PC-3 (cell line): ENCODE measurements at regions not wholly inside any gene's neighbourhood (a gene's known extent, or its start where the extent isn't known, plus 50 kb on each side); places are given as distances from the start of the nearest gene placed in this dataset.

Source experiments
- ATAC-seq: fragments of 200-7000 bp; cut with Tn5 transposase; 2 replicates; pipeline ENCODE4 v1.9.1; 2020; ENCODE audit warnings: mild to moderate bottlenecking, moderate library complexity
- BruUV-seq: library from RNA; stranded (reverse); fragments of 400-500 nt; replicated peaks from 2 replicates; lab custom pipeline; 2021; lab: Mats Ljungman, UMichigan
- CTCF ChIA-PET: fragments of 300-600 bp; sonication (Branson Sonifier 250); formaldehyde crosslinking; loops from one replicate; lab custom pipeline; 2022; ENCODE audit warnings: antibody characterized with exemption; lab: Charles Lee
- POLR2A ChIA-PET: fragments of 300-600 bp; sonication (Branson Sonifier 250); formaldehyde crosslinking; loops from one replicate; lab custom pipeline; 2022; ENCODE audit warnings: antibody characterized with exemption; ENCODE audit not compliant: unreplicated experiment; lab: Charles Lee
- DNase-seq: peaks from one replicate; pipeline ENCODE4 v3.0.0-alpha.2; 2015
- H2AFZ ChIP-seq: fragments of 300-600 bp; sonication (generic); 2 replicates; pipeline ENCODE4 v1.6.0; 2016; ENCODE audit warnings: antibody characterized with exemption, low read length
- H3F3A ChIP-seq: fragments of 300-600 bp; sonication (generic); one replicate; pipeline ENCODE4 v1.6.0; 2017; ENCODE audit warnings: antibody characterized with exemption, low read length, control low read depth, mild to moderate bottlenecking; ENCODE audit not compliant: unreplicated experiment
- H3K27ac ChIP-seq: fragments of 300-600 bp; sonication (generic); 2 replicates; pipeline ENCODE4 v1.5.1; 2016; ENCODE audit warnings: mild to moderate bottlenecking, low read length
- H3K27me3 ChIP-seq: fragments of 300-600 bp; sonication (generic); 2 replicates; pipeline ENCODE4 v1.6.1; 2016; ENCODE audit warnings: low read length, mixed read lengths
- H3K36me3 ChIP-seq: fragments of 300-600 bp; sonication (generic); 2 replicates; pipeline ENCODE4 v1.6.1; 2016; ENCODE audit warnings: low read depth, mixed run types, low read length, mixed read lengths
- H3K4me1 ChIP-seq: fragments of 300-600 bp; sonication (generic); 2 replicates; pipeline ENCODE4 v1.5.1; 2016; ENCODE audit warnings: low read length; ENCODE audit not compliant: insufficient read depth
- H3K4me2 ChIP-seq: fragments of 300-600 bp; sonication (generic); 2 replicates; pipeline ENCODE4 v1.6.0; 2016; ENCODE audit warnings: low read length
- H3K4me3 ChIP-seq: fragments of 300-600 bp; sonication (generic); 2 replicates; pipeline ENCODE4 v1.5.1; 2016; ENCODE audit warnings: mild to moderate bottlenecking, low read length, mixed read lengths
- H3K79me2 ChIP-seq: fragments of 300-600 bp; sonication (generic); 2 replicates; pipeline ENCODE4 v1.6.1; 2017; ENCODE audit warnings: low read length, mixed read lengths
- H3K9ac ChIP-seq: fragments of 300-600 bp; sonication (generic); 2 replicates; pipeline ENCODE4 v1.6.0; 2016; ENCODE audit warnings: mild to moderate bottlenecking, low read length
- H3K9me2 ChIP-seq: fragments of 300-600 bp; sonication (generic); replicated peaks from 2 replicates; pipeline ENCODE4 v1.6.1; 2016; ENCODE audit warnings: mixed run types, low read length, mixed read lengths
- H3K9me3 ChIP-seq: fragments of 300-600 bp; sonication (generic); 2 replicates; pipeline ENCODE4 v1.6.1; 2016; ENCODE audit warnings: low read length, mixed read lengths
- H4K20me1 ChIP-seq: fragments of 300-600 bp; sonication (generic); 2 replicates; pipeline ENCODE4 v1.6.1; 2016; ENCODE audit warnings: low read length, mixed read lengths
- EZH2 ChIP-seq: fragments of 300-600 bp; sonication (generic); IDR thresholded peaks from one replicate; pipeline ENCODE4 v1.6.1; 2017; ENCODE audit warnings: antibody characterized with exemption, mild to moderate bottlenecking, low read length; ENCODE audit not compliant: unreplicated experiment
- EZH2phosphoT487 ChIP-seq: fragments of 300-600 bp; sonication (generic); IDR thresholded peaks from 2 replicates; pipeline ENCODE4 v1.6.1; 2018; ENCODE audit warnings: mild to moderate bottlenecking, antibody characterized with exemption, low read length, borderline replicate concordance
- intact Hi-C: fragments of 100-400 bp; cut with micrococcal nuclease; formaldehyde crosslinking; loops from 2 replicates; pipeline ENCODE4 v1.9.0; 2023
- TF ChIP-seq, protein P1 (sequence below): fragments of 300-600 bp; sonication (generic); conservative IDR thresholded peaks from 2 replicates; pipeline ENCODE4 v1.5.1; 2017; ENCODE audit warnings: antibody characterized with exemption, low read depth, mild to moderate bottlenecking, low read length

DNA sequence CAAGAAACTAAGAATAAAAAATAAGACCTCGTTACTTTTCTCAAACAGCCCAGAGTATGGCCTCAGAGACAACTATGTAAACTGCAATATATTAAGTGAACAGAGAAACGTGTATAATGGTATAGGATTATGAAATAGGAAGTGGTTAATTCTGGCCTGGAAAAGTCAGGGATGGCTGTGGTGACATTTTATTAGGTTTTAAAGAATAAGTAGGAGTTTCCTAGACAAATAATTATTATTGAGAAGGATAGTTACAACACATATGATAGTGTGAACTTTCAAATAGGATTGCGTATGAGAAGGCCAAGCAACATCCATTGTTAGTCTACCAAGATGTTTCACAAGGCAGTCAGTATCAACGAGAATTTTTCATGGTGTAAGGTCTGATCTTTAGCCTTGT, 244.1 kb downstream of the LPIN1 start:
- ChIA-PET CTCF (no interaction called here), POLR2A (no interaction called here)
- intact Hi-C loops, result no loop called here
- H3K9ac ChIP-seq, result no peak overlapping the region
- no peak overlapping the region for H3K27ac ChIP-seq
- H3K4me2 ChIP-seq, result no peak overlapping the region
- H3K9me3 ChIP-seq, result no peaks in the 10 kb centered on the region
- DNase-seq (no peak), ATAC-seq (no peak)
- H3K79me2 ChIP-seq, result no peaks in the 10 kb centered on the region
- BruUV-seq, result no TSS peak
- H3K36me3 ChIP-seq, result no peaks in the 10 kb centered on the region
- H4K20me1 ChIP-seq, result no peaks in the 10 kb centered on the region
- no peaks in the 10 kb centered on the region for H3K9me2 ChIP-seq
- peaks cover 7% of the 10 kb centered on the region; the same call in 1 of the 2 replicates for H3K4me1 ChIP-seq
- H2AFZ ChIP-seq, result no peak overlapping the region
- H3F3A ChIP-seq, result no peaks in the 10 kb centered on the region
- H3K4me3 ChIP-seq, result no peak overlapping the region
- TF ChIP-seq EZH2phosphoT487 (no peak), EZH2 (no peak)
- TF ChIP-seq, protein P1, sequence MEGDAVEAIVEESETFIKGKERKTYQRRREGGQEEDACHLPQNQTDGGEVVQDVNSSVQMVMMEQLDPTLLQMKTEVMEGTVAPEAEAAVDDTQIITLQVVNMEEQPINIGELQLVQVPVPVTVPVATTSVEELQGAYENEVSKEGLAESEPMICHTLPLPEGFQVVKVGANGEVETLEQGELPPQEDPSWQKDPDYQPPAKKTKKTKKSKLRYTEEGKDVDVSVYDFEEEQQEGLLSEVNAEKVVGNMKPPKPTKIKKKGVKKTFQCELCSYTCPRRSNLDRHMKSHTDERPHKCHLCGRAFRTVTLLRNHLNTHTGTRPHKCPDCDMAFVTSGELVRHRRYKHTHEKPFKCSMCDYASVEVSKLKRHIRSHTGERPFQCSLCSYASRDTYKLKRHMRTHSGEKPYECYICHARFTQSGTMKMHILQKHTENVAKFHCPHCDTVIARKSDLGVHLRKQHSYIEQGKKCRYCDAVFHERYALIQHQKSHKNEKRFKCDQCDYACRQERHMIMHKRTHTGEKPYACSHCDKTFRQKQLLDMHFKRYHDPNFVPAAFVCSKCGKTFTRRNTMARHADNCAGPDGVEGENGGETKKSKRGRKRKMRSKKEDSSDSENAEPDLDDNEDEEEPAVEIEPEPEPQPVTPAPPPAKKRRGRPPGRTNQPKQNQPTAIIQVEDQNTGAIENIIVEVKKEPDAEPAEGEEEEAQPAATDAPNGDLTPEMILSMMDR, result no peak
- no peaks in the 10 kb centered on the region for H3K27me3 ChIP-seq

DNA sequence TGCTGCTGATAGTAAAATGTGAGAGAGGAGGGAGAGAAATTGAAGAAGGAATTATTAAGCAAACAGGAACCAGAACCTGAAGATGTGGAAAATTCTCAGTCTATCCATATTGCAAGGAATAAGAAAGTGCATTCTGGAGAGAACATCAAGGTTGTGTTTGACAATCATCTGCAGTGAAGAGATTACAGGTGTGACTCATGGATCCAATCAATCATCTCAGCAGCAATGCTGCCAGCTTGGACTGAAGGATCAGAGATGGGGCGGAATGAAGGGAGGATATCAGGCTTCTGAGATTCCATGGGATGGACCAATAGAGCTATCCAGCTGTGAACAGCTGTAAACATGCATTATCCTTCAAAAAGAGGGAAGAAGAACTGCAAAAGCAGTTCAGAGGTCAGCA, 247.3 kb downstream of the LPIN1 start:
- H3K9me2 ChIP-seq, result no peaks in the 10 kb centered on the region

DNA sequence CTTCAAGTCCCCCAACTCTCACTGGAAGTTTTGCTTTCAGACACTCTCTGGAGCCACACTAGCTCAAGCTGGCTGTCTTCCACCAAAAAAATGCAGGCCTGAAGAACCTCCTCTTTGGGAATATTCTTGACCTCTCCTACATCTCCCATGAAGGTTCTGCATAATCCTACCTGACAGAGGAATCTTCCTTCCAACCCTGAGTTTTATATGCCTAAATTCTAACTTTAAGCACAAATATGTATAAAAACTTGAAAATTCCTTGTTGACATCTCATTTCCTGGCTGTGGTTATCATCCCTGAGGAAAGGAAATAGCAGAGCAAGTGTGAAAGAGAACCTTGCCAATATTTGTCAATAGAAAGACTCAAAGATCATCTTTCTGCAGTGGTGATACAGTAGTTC, 249.0 kb downstream of the LPIN1 start:
- Histone ChIP-seq H3K4me2 (peak overlapping the region; percentile 11; the same call in 1 of the 2 replicates), H3K79me2 (no peaks in the 10 kb centered on the region), H3F3A (no peaks in the 10 kb centered on the region), H3K4me1 (peaks cover 25% of the 10 kb centered on the region; the same call in 1 of the 2 replicates), H3K9ac (no peak overlapping the region), H3K36me3 (no peaks in the 10 kb centered on the region), H2AFZ (no peak overlapping the region), H4K20me1 (no peaks in the 10 kb centered on the region), H3K9me2 (no peaks in the 10 kb centered on the region), H3K4me3 (no peak overlapping the region), H3K27me3 (no peaks in the 10 kb centered on the region), H3K27ac (no peak overlapping the region), H3K9me3 (no peaks in the 10 kb centered on the region)
- no peak for TF ChIP-seq EZH2
- TF ChIP-seq, protein P1, result no peak
- no peak for TF ChIP-seq EZH2phosphoT487
- peak; percentile 60 for ATAC-seq
- ChIA-PET CTCF (no interaction called here), POLR2A (no interaction called here)
- no TSS peak for BruUV-seq
- peak; percentile 54 for DNase-seq
- intact Hi-C loops, result no loop called here

More for the DNA sequence above, 247.3 kb downstream of the LPIN1 start:
- Histone ChIP-seq H3K9ac (no peak overlapping the region), H3K9me3 (no peaks in the 10 kb centered on the region), H3K36me3 (no peaks in the 10 kb centered on the region), H3K79me2 (no peaks in the 10 kb centered on the region), H3K27ac (no peak overlapping the region), H3K4me2 (no peak overlapping the region), H3F3A (no peaks in the 10 kb centered on the region), H3K4me3 (no peak overlapping the region), H3K4me1 (peaks cover 24% of the 10 kb centered on the region; the same call in 1 of the 2 replicates), H4K20me1 (no peaks in the 10 kb centered on the region), H2AFZ (no peak overlapping the region), H3K27me3 (no peaks in the 10 kb centered on the region)
- peak; percentile 12 for DNase-seq
- intact Hi-C loops, result no loop called here
- no peak for ATAC-seq
- POLR2A ChIA-PET, result no interaction called here
- TF ChIP-seq, protein P1, result no peak
- no peak for TF ChIP-seq EZH2phosphoT487
- TF ChIP-seq EZH2, result no peak
- BruUV-seq, result no TSS peak
- CTCF ChIA-PET, result no interaction called here
